Liver (tissue), 8 donors: ENCODE measurements at regions not wholly inside any gene's neighbourhood (a gene's known extent, or its start where the extent isn't known, plus 50 kb on each side); places are given as distances from the start of the nearest gene placed in this dataset.

Experiments
- DNase-seq: peaks from one replicate; pipeline ENCODE4 v3.0.0-alpha.2; 2017; ENCODE audit warnings: low spot score
- H3K27ac ChIP-seq, 2 donors: one replicate each; pipeline ENCODE4 v1.7.0; 2013; ENCODE audit warnings: inconsistent platforms in 2 of 2, low read length in 2 of 2, control low read depth in 1 of 2, low read depth in 1 of 2, mild to moderate bottlenecking in 1 of 2
- H3K27me3 ChIP-seq, 4 donors: one replicate each; pipeline versions ENCODE4 v1.6.1 to v1.7.0; 2013; ENCODE audit warnings: low read length in 3 of 4, inconsistent platforms in 1 of 4, mild to moderate bottlenecking in 1 of 4, moderate library complexity in 1 of 4; ENCODE audit not compliant: control insufficient read depth in 4 of 4, insufficient read depth in 4 of 4
- H3K36me3 ChIP-seq, 4 donors: one replicate each; pipeline versions ENCODE4 v1.6.1 to v1.7.0; 2013; ENCODE audit warnings: low read length in 3 of 4, mild to moderate bottlenecking in 3 of 4, low read depth in 1 of 4, moderate library complexity in 1 of 4; ENCODE audit not compliant: control insufficient read depth in 4 of 4, insufficient read depth in 3 of 4
- H3K4me1 ChIP-seq, 4 donors: one replicate each; pipeline versions ENCODE4 v1.6.1 to v1.7.0; 2013; ENCODE audit warnings: low read length in 3 of 4, mild to moderate bottlenecking in 3 of 4, moderate library complexity in 1 of 4; ENCODE audit not compliant: control insufficient read depth in 4 of 4, insufficient read depth in 4 of 4
- H3K4me3 ChIP-seq, 3 donors: one replicate each; pipeline versions ENCODE4 v1.6.1 to v1.7.0; 2013; ENCODE audit warnings: low read length in 3 of 3, control low read depth in 1 of 3, low read depth in 1 of 3, mild to moderate bottlenecking in 1 of 3
- H3K9ac ChIP-seq, 2 donors: one replicate each; pipeline ENCODE4 v1.7.0; 2013; ENCODE audit warnings: low read length in 2 of 2, mild to moderate bottlenecking in 2 of 2, moderate library complexity in 2 of 2, control low read depth in 1 of 2, low read depth in 1 of 2
- H3K9me3 ChIP-seq, 4 donors: one replicate each; pipeline versions ENCODE4 v1.6.1 to v1.7.0; 2013; ENCODE audit warnings: low read length in 3 of 4; ENCODE audit not compliant: control insufficient read depth in 4 of 4
- FOXA1 ChIP-seq: IDR thresholded peaks from 2 replicates; pipeline ENCODE4 v1.6.1; 2016; ENCODE audit warnings: antibody characterized with exemption
- FOXA2 ChIP-seq: IDR thresholded peaks from 2 replicates; pipeline ENCODE4 v1.6.1; 2016; ENCODE audit warnings: antibody characterized with exemption
- GABPA ChIP-seq, 2 donors: IDR thresholded peaks in 1 of 2; conservative IDR thresholded peaks in 1 of 2; 2 replicates each; pipeline ENCODE4 v1.6.1; 2016; ENCODE audit warnings: antibody characterized with exemption in 2 of 2, mild to moderate bottlenecking in 1 of 2, moderate library complexity in 1 of 2
- HNF4A ChIP-seq, 2 donors: conservative IDR thresholded peaks; 2 replicates each; pipeline ENCODE4 v1.6.1; 2016; ENCODE audit warnings: antibody characterized with exemption in 2 of 2, mild to moderate bottlenecking in 2 of 2
- HNF4G ChIP-seq: IDR thresholded peaks from 2 replicates; pipeline ENCODE4 v1.6.1; 2016; ENCODE audit warnings: antibody characterized with exemption
- JUND ChIP-seq, 2 donors: IDR thresholded peaks; 2 replicates each; pipeline ENCODE4 v1.6.1; 2016; ENCODE audit warnings: antibody characterized with exemption in 2 of 2
- MAX ChIP-seq: IDR thresholded peaks from 2 replicates; pipeline ENCODE4 v1.6.1; 2016; ENCODE audit warnings: antibody characterized with exemption
- NR2F2 ChIP-seq: IDR thresholded peaks from 2 replicates; pipeline ENCODE4 v1.6.1; 2016; ENCODE audit warnings: antibody characterized with exemption
- RAD21 ChIP-seq, 2 donors: IDR thresholded peaks; 2 replicates each; pipeline ENCODE4 v1.6.1; 2016; ENCODE audit warnings: antibody characterized with exemption in 2 of 2, mild to moderate bottlenecking in 2 of 2
- REST ChIP-seq: IDR thresholded peaks from 2 replicates; pipeline ENCODE4 v1.6.1; 2016; ENCODE audit warnings: antibody characterized with exemption, mild to moderate bottlenecking
- RXRA ChIP-seq, 2 donors: IDR thresholded peaks; 2 replicates each; pipeline ENCODE4 v1.6.1; 2017 to 2018; ENCODE audit warnings: antibody characterized with exemption in 2 of 2, mild to moderate bottlenecking in 1 of 2
- SP1 ChIP-seq: IDR thresholded peaks from 2 replicates; pipeline ENCODE4 v1.6.1; 2018; ENCODE audit warnings: antibody characterized with exemption, mild to moderate bottlenecking
- TAF1 ChIP-seq: conservative IDR thresholded peaks from 2 replicates; pipeline ENCODE4 v1.6.1; 2016; ENCODE audit warnings: antibody characterized with exemption, mild to moderate bottlenecking
- YY1 ChIP-seq: IDR thresholded peaks from 2 replicates; pipeline ENCODE4 v1.6.1; 2016; ENCODE audit warnings: antibody characterized with exemption, mild to moderate bottlenecking
- WGBS: extraction: QIAGEN DNeasy Blood & Tissue Kit; methylation state at CpG from one replicate; pipeline ENCODE4 v1.1.7; 2013; 5-methylcytosine and 5-hydroxymethylcytosine counted together
- TF ChIP-seq, protein P1 (sequence below): IDR thresholded peaks from 2 replicates; pipeline ENCODE4 v1.6.1; 2016; ENCODE audit warnings: antibody characterized with exemption
- TF ChIP-seq, protein P2 (sequence below): IDR thresholded peaks from 2 replicates; pipeline ENCODE4 v1.6.1; 2016; ENCODE audit warnings: antibody characterized with exemption
- TF ChIP-seq, protein P3 (sequence below): fragments of 150-350 bp; IDR thresholded peaks from 2 replicates; pipeline ENCODE4 v1.5.1; 2017; ENCODE audit warnings: improper control_type of control experiment, low read depth, low read length; ENCODE audit not compliant: missing input control
- donor health status: healthy.
- donor health status: healthy.
- donor health status: healthy.
- donor health status: healthy.
- donor health status: healthy.

DNA sequence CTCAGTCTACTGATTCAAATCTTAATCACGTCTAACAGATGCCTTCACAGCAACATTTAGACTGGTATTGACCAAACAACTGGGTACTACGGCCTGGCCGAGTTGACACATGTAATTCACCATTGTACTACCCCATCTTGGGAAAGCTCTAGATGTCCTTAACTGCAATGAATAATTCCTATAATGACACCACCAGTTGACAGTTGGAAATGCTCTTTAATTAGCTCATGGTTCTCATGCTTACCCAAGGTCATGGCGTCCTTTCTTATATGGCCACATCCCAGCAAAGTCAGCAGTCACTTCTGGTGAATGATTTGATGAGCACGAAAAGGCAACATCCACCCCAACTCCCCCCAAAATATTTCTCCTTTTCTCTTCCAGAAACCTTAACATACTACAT is 150.9 kb downstream of the MYLK4 start:
- TF ChIP-seq, protein P1, sequence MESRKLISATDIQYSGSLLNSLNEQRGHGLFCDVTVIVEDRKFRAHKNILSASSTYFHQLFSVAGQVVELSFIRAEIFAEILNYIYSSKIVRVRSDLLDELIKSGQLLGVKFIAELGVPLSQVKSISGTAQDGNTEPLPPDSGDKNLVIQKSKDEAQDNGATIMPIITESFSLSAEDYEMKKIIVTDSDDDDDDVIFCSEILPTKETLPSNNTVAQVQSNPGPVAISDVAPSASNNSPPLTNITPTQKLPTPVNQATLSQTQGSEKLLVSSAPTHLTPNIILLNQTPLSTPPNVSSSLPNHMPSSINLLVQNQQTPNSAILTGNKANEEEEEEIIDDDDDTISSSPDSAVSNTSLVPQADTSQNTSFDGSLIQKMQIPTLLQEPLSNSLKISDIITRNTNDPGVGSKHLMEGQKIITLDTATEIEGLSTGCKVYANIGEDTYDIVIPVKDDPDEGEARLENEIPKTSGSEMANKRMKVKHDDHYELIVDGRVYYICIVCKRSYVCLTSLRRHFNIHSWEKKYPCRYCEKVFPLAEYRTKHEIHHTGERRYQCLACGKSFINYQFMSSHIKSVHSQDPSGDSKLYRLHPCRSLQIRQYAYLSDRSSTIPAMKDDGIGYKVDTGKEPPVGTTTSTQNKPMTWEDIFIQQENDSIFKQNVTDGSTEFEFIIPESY = no peak
- TF ChIP-seq RXRA (IDR thresholded peaks at IDR 0.05) (no peak), NR2F2 (no peak), RAD21 (IDR thresholded peaks at IDR 0.05) (no peak), GABPA (IDR thresholded peaks at IDR 0.05 in 1 of 2, conservative IDR thresholded peaks at IDR 0.05 in 1 of 2) (no peak), SP1 (no peak), YY1 (no peak), REST (no peak), HNF4A (conservative IDR thresholded peaks at IDR 0.05) (no peak), FOXA2 (no peak), JUND (IDR thresholded peaks at IDR 0.05) (no peak), TAF1 (no peak), FOXA1 (no peak)
- TF ChIP-seq, protein P2, sequence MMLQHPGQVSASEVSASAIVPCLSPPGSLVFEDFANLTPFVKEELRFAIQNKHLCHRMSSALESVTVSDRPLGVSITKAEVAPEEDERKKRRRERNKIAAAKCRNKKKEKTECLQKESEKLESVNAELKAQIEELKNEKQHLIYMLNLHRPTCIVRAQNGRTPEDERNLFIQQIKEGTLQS = no peak
- TF ChIP-seq, protein P3, sequence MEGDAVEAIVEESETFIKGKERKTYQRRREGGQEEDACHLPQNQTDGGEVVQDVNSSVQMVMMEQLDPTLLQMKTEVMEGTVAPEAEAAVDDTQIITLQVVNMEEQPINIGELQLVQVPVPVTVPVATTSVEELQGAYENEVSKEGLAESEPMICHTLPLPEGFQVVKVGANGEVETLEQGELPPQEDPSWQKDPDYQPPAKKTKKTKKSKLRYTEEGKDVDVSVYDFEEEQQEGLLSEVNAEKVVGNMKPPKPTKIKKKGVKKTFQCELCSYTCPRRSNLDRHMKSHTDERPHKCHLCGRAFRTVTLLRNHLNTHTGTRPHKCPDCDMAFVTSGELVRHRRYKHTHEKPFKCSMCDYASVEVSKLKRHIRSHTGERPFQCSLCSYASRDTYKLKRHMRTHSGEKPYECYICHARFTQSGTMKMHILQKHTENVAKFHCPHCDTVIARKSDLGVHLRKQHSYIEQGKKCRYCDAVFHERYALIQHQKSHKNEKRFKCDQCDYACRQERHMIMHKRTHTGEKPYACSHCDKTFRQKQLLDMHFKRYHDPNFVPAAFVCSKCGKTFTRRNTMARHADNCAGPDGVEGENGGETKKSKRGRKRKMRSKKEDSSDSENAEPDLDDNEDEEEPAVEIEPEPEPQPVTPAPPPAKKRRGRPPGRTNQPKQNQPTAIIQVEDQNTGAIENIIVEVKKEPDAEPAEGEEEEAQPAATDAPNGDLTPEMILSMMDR = no peak
- Histone ChIP-seq H3K4me1 (no peaks in the 10 kb centered on the region), H3K36me3 (no peaks in the 10 kb centered on the region), H3K4me3 (no peak overlapping the region), H3K27me3 (no peaks in the 10 kb centered on the region), H3K9ac (no peak overlapping the region), H3K27ac (no peak overlapping the region), H3K9me3 (peaks cover 0 to 2% (median 0%) of the 10 kb centered on the region in 4 donors)
- no peak for DNase-seq
- WGBS = 89% methylated on average over 5 of the region's 5 CpGs

- Histone ChIP-seq H3K36me3 (no peaks in the 10 kb centered on the region), H3K27ac (no peak overlapping the region), H3K9ac (no peak overlapping the region), H3K4me1 (no peaks in the 10 kb centered on the region), H3K4me3 (no peak overlapping the region), H3K9me3 (peaks cover 0 to 2% (median 0%) of the 10 kb centered on the region in 4 donors), H3K27me3 (no peaks in the 10 kb centered on the region)
- no peak for DNase-seq
- WGBS = 94% methylated on average over 6 of the region's 6 CpGs
- TF ChIP-seq JUND (IDR thresholded peaks at IDR 0.05) (no peak), TAF1 (no peak), HNF4G (no peak), HNF4A (conservative IDR thresholded peaks at IDR 0.05) (no peak), YY1 (no peak), SP1 (no peak), GABPA (IDR thresholded peaks at IDR 0.05 in 1 of 2, conservative IDR thresholded peaks at IDR 0.05 in 1 of 2) (no peak), RXRA (IDR thresholded peaks at IDR 0.05) (no peak), NR2F2 (no peak), FOXA2 (no peak), RAD21 (IDR thresholded peaks at IDR 0.05) (no peak), MAX (no peak)
- TF ChIP-seq, protein P1 = no peak
- TF ChIP-seq, protein P3 = no peak
- TF ChIP-seq, protein P2 = no peak
These were observed 151.9 kb downstream of the MYLK4 start for GRCh38 chr6:2598867-2599266.
